ENCODE measurements at regions not wholly inside any gene's neighbourhood (a gene's known extent, or its start where the extent isn't known, plus 50 kb on each side); places are given as distances from the start of the nearest gene placed in this dataset.
"Not testable (repeated sequence)": the region's sequence is repeated elsewhere in the genome, so short reads cannot be mapped to it uniquely, and the experiment has no call there.

- FAIRE-seq (no peak), DNase-seq (ENCODE audit: insufficient read length, low spot score) (no peak)
- TF ChIP-seq, protein P1, sequence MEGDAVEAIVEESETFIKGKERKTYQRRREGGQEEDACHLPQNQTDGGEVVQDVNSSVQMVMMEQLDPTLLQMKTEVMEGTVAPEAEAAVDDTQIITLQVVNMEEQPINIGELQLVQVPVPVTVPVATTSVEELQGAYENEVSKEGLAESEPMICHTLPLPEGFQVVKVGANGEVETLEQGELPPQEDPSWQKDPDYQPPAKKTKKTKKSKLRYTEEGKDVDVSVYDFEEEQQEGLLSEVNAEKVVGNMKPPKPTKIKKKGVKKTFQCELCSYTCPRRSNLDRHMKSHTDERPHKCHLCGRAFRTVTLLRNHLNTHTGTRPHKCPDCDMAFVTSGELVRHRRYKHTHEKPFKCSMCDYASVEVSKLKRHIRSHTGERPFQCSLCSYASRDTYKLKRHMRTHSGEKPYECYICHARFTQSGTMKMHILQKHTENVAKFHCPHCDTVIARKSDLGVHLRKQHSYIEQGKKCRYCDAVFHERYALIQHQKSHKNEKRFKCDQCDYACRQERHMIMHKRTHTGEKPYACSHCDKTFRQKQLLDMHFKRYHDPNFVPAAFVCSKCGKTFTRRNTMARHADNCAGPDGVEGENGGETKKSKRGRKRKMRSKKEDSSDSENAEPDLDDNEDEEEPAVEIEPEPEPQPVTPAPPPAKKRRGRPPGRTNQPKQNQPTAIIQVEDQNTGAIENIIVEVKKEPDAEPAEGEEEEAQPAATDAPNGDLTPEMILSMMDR (IDR thresholded peaks at IDR 0.05; ENCODE audit: insufficient read depth, missing control alignments): no peak
Measured at GRCh38 chr9:31587146-31587545, 797.3 kb upstream of the ACO1 start.

DNA sequence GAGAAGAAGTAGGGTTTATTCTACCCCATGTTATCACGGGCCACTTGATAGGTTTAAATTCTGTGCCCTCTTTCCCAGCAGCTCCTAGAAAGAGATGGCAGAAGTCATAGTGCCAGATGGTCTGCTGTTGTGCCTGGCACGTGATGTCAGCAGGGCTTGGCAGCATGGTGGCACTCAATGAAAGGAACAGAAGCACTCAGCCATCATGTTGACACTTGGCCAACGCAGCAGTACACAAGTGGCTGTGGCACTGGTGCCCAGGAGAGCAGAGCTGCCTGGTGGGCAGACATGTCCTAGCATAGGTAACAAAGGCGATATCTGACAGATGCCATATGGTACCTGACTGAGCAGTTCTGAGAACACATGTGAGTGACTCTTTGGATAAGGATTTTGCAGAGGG is 796.4 kb upstream of the ACO1 start:
- FAIRE-seq: no peak
- TF ChIP-seq, protein P1 (IDR thresholded peaks at IDR 0.05; ENCODE audit: insufficient read depth, missing control alignments): no peak

GRCh38 chr9:31588756-31589155 is 795.7 kb upstream of the ACO1 start:
- FAIRE-seq (no peak), DNase-seq (ENCODE audit: insufficient read length, low spot score) (no peak)
- TF ChIP-seq, protein P1 (IDR thresholded peaks at IDR 0.05; ENCODE audit: insufficient read depth, missing control alignments): no peak

More for the DNA sequence above, 796.4 kb upstream of the ACO1 start:
- no peak for DNase-seq (ENCODE audit: insufficient read length, low spot score)

- TF ChIP-seq, protein P1 (IDR thresholded peaks at IDR 0.05; ENCODE audit: insufficient read depth, missing control alignments): no peak
- DNase-seq (ENCODE audit: insufficient read length, low spot score): no peak
- FAIRE-seq: no peak
Measured at GRCh38 chr9:31590091-31590490, 794.4 kb upstream of the ACO1 start.

DNA sequence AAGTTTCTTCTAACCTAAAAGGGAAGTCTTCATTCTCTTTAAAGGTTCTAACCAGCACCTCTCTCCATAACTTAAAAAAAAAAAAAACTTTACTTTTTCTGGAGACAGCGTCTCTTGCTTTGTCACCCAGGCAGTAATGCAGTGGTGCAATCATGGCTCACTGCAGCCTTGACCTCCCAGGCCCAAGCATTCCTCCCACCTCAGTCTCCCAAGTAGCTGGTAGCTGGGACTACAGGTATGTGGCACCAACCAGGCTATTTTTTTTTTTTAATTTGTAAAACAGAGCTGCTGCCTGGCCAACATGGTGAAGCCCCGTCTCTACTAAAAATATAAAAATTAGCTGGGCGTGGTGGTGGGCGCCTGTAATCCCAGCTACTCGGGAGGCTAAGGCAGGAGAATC is 787.4 kb upstream of the ACO1 start:
- DNase-seq (ENCODE audit: insufficient read length, low spot score); FAIRE-seq: not testable (repeated sequence)

- DNase-seq (ENCODE audit: insufficient read length, low spot score): no peak
- no peak for FAIRE-seq
- TF ChIP-seq, protein P1 (IDR thresholded peaks at IDR 0.05; ENCODE audit: insufficient read depth, missing control alignments): no peak
Measured at GRCh38 chr9:31597977-31598376, 786.5 kb upstream of the ACO1 start.

- no peak for FAIRE-seq
Measured at GRCh38 chr9:31601666-31602065, 782.8 kb upstream of the ACO1 start.

More at GRCh38 chr9:31601666-31602065, 782.8 kb upstream of the ACO1 start:
- DNase-seq (ENCODE audit: insufficient read length, low spot score): no peak
- TF ChIP-seq, protein P1 (IDR thresholded peaks at IDR 0.05; ENCODE audit: insufficient read depth, missing control alignments): no peak

All from D721Med (cell line).